K562 (cell line): ENCODE measurements at regions not wholly inside any gene's neighbourhood (a gene's known extent, or its start where the extent isn't known, plus 50 kb on each side); places are given as distances from the start of the nearest gene placed in this dataset.

Experiments
- ATAC-seq: fragments of 200-7000 bp; cut with Tn5 transposase; 3 replicates; pipeline ENCODE4 v1.9.1; 2020; ENCODE audit warnings: moderate library complexity
- BruUV-seq: library from RNA; stranded (reverse); fragments of 400-500 nt; replicated peaks from 2 replicates; lab custom pipeline; 2021; lab: Mats Ljungman, UMichigan
- CTCF ChIA-PET: fragments of 300-600 bp; formaldehyde crosslinking; extraction: SDS; loops from one replicate; lab custom pipeline; 2021; ENCODE audit warnings: low intra/inter-chr PET ratio; lab: Yijun Ruan, JAX
- POLR2A ChIA-PET: fragments of 300-600, 350-650 bp; sonication (Branson Sonifier 250); formaldehyde crosslinking; extraction: SDS; loops from one replicate; lab custom pipeline; 2021; ENCODE audit warnings: antibody characterized with exemption, inconsistent platforms; lab: Yijun Ruan, JAX
- DNase-seq, 4 experiments: peaks; one replicate each; pipeline versions ENCODE4 v3.0.0 to v3.0.0-alpha.2; 2011 to 2018; ENCODE audit warnings: low spot score in 3 of 4, mixed read lengths in 3 of 4; ENCODE audit errors: extremely low read depth in 1 of 4
- FAIRE-seq: peaks from 2 replicates; lab custom pipeline; 2011; peaks lifted over from hg19 to GRCh38; lab: Jason Lieb, UNC
- H2AFZ ChIP-seq: 2 replicates; pipeline ENCODE4 v1.6.0; 2011; ENCODE audit warnings: low read depth, low read length, control low read depth, inconsistent platforms
- H3K27ac ChIP-seq: fragments of 200-600 bp; 3 replicates; pipeline ENCODE4 v1.8.0; 2011; ENCODE audit warnings: low read depth, mild to moderate bottlenecking, control low read depth, inconsistent platforms, low read length, moderate library complexity, mixed read lengths; ENCODE audit errors: extremely low read depth
- H3K27me3 ChIP-seq, 2 experiments: fragments of 300-600 bp in 1 of 2; 2 replicates in 1 of 2; 3 replicates in 1 of 2; pipeline versions ENCODE4 v1.6.0 to v1.8.0; 2011; ENCODE audit warnings: inconsistent platforms in 2 of 2, low read length in 2 of 2, mild to moderate bottlenecking in 1 of 2, mixed read lengths in 1 of 2, moderate library complexity in 1 of 2; ENCODE audit not compliant: control insufficient read depth in 2 of 2, insufficient read depth in 2 of 2
- H3K36me3 ChIP-seq: fragments of 300-600 bp; 3 replicates; pipeline ENCODE4 v1.8.0; 2011; ENCODE audit warnings: mild to moderate bottlenecking, low read length, inconsistent platforms; ENCODE audit not compliant: control insufficient read depth, insufficient read depth
- H3K4me1 ChIP-seq, 2 experiments: fragments of 200-600 bp in 1 of 2; replicated peaks in 1 of 2; 2 replicates in 1 of 2; 3 replicates in 1 of 2; pipeline versions ENCODE4 v1.5.1 to v1.8.0; 2011; ENCODE audit warnings: inconsistent platforms in 2 of 2, low read length in 2 of 2, mild to moderate bottlenecking in 1 of 2, mixed read lengths in 1 of 2, moderate library complexity in 1 of 2; ENCODE audit not compliant: control insufficient read depth in 2 of 2, insufficient read depth in 2 of 2
- H3K4me2 ChIP-seq: 2 replicates; pipeline ENCODE4 v1.6.1; 2011; ENCODE audit warnings: low read length, control low read depth, inconsistent platforms, mixed read lengths; ENCODE audit not compliant: insufficient read depth
- H3K4me3 ChIP-seq: fragments of 200-600 bp; sonication (generic), shearing (Covaris generic); 2 replicates; pipeline ENCODE4 v1.5.1; 2016; ENCODE audit warnings: control low read depth, inconsistent platforms
- H3K79me2 ChIP-seq: fragments of 200-600 bp; 3 replicates; pipeline ENCODE4 v1.8.0; 2011; ENCODE audit warnings: low read length, inconsistent platforms; ENCODE audit not compliant: control insufficient read depth, insufficient read depth
- H3K9ac ChIP-seq, 2 experiments: 2 replicates each; pipeline versions ENCODE4 v1.6.0 to v1.6.1; 2011; ENCODE audit warnings: low read depth in 2 of 2, low read length in 2 of 2, control low read depth in 1 of 2, inconsistent platforms in 1 of 2, mild to moderate bottlenecking in 1 of 2, mixed read lengths in 1 of 2; ENCODE audit not compliant: insufficient read depth in 1 of 2
- H3K9me1 ChIP-seq: one replicate; pipeline ENCODE4 v1.6.0; 2011; ENCODE audit warnings: inconsistent platforms, mild to moderate bottlenecking, low read length, moderate library complexity; ENCODE audit not compliant: control insufficient read depth, insufficient read depth
- H3K9me3 ChIP-seq: replicated peaks from 2 replicates; pipeline ENCODE4 v1.5.1; 2011; ENCODE audit warnings: low read depth, low read length, inconsistent platforms; ENCODE audit not compliant: control insufficient read depth, insufficient read depth
- H4K20me1 ChIP-seq: replicated peaks from 2 replicates; pipeline ENCODE4 v1.6.1; 2011; ENCODE audit warnings: low read length, inconsistent platforms, mixed read lengths; ENCODE audit not compliant: control insufficient read depth, insufficient read depth
- DNMT1 ChIP-seq: fragments of 450-650 bp; IDR thresholded peaks from 2 replicates; pipeline ENCODE4 v1.6.1; 2016; ENCODE audit warnings: antibody characterized with exemption, mild to moderate bottlenecking
- EHMT2 ChIP-seq: fragments of 450-650 bp; IDR thresholded peaks from 2 replicates; pipeline ENCODE4 v1.6.1; 2018; ENCODE audit warnings: antibody characterized with exemption
- GATA2 ChIP-seq: sonication (generic); formaldehyde crosslinking; IDR thresholded peaks from 2 replicates; pipeline ENCODE4 v1.4.0; 2020; ENCODE audit warnings: mild to moderate bottlenecking, missing genetic modification reagents
- HNRNPL ChIP-seq: fragments of 200-400 bp; formaldehyde crosslinking; IDR thresholded peaks from 2 replicates; pipeline ENCODE4 v1.6.1; 2017; ENCODE audit warnings: low read depth, mild to moderate bottlenecking, low read length
- NCOA1 ChIP-seq: fragments of 450-650 bp; IDR thresholded peaks from 2 replicates; pipeline ENCODE4 v1.6.1; 2016; ENCODE audit warnings: low read depth
- NUFIP1 ChIP-seq: fragments of 450-650 bp; IDR thresholded peaks from 2 replicates; pipeline ENCODE4 v1.6.1; 2018; ENCODE audit not compliant: partially characterized antibody
- PYGO2 ChIP-seq: fragments of 450-650 bp; IDR thresholded peaks from 2 replicates; pipeline ENCODE4 v1.6.1; 2016; ENCODE audit warnings: mild to moderate bottlenecking, missing genetic modification characterization, moderate library complexity, missing compliant biosample characterization
- SMAD1 ChIP-seq: fragments of 150-350 bp; IDR thresholded peaks from 2 replicates; pipeline ENCODE4 v1.6.1; 2014; ENCODE audit warnings: low read length, low read depth; ENCODE audit not compliant: partially characterized antibody
- SRSF7 ChIP-seq: fragments of 200-400 bp; formaldehyde crosslinking; optimal IDR thresholded peaks from 2 replicates; pipeline ENCODE3; 2017; ENCODE audit warnings: mild to moderate bottlenecking, low read depth, low read length
- TEAD2 ChIP-seq: fragments of 450-650 bp; IDR thresholded peaks from 2 replicates; pipeline ENCODE4 v1.6.1; 2016; ENCODE audit warnings: missing genetic modification characterization, control low read depth, missing compliant biosample characterization
- ZNF253 ChIP-seq: fragments of 250-450 bp; sonication (Bioruptor Pico); conservative IDR thresholded peaks from 2 replicates; pipeline ENCODE4 v1.6.1; 2021; ENCODE audit warnings: mild to moderate bottlenecking
- ZNF75A ChIP-seq: fragments of 450-650 bp; formaldehyde crosslinking; IDR thresholded peaks from 2 replicates; pipeline ENCODE4 v1.4.0; 2020; ENCODE audit warnings: mild to moderate bottlenecking
- WGBS: fragments of 100-300 bp; shearing (Covaris generic); methylation state at CpG from one replicate; pipeline ENCODE4 v1.1.6; 2016; ENCODE audit warnings: low coverage, mixed read lengths; ENCODE audit not compliant: insufficient coverage; ENCODE audit errors: missing lambda C conversion rate; 5-methylcytosine and 5-hydroxymethylcytosine counted together
- in situ Hi-C: fragments of 300-500 bp; cut with MboI; formaldehyde crosslinking; loops from 4 replicates; pipeline ENCODE4 v1.15.0; 2018; ENCODE audit warnings: inconsistent platforms, mixed read lengths
- intact Hi-C: fragments of 100-400 bp; cut with micrococcal nuclease; formaldehyde crosslinking; loops from 2 replicates; pipeline ENCODE4 v1.14.2; 2022
- TF ChIP-seq, protein P1 (sequence below): fragments of 450-650 bp; IDR thresholded peaks from 2 replicates; pipeline ENCODE4 v1.6.1; 2016; ENCODE audit warnings: low read depth

DNA sequence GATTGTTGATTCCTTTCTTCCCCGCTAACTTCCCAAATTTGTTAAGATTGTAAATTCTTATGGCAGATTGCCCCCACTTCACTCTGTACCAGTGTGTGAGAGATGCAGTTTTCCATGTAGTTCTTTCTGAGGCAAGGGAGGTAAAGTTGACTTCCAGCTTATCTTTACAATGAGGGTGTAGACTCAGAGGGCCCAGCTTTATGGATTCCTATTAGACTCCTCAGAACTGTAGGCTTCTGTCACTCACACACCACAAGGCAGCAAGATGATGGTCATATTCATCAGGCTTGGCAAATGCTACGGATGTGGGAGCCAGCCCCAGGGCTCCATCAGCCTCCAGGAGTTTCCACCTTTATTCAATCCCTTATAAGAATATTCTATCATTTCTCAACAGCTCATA, 461.9 kb upstream of the KLF4 start:
- Histone ChIP-seq H3K9me1 (no peaks in the 10 kb centered on the region), H3K36me3 (no peaks in the 10 kb centered on the region), H3K4me2 (no peak overlapping the region), H3K4me1 (no peaks in the 10 kb centered on the region), H3K79me2 (no peaks in the 10 kb centered on the region), H3K9ac (no peak overlapping the region), H3K9me3 (no peaks in the 10 kb centered on the region; the same call in 1 of the 2 replicates), H3K27me3 (no peaks in the 10 kb centered on the region), H3K27ac (no peak overlapping the region), H3K4me3 (no peak overlapping the region), H2AFZ (no peak overlapping the region), H4K20me1 (no peaks in the 10 kb centered on the region)
- WGBS, result 0% methylated on average over 2 of the region's 2 CpGs
- DNase-seq, result no peak
- ChIA-PET POLR2A (no interaction called here), CTCF (no interaction called here)
- TF ChIP-seq ZNF253 (CRISPR knock-in tag) (no peak), SMAD1 (no peak), NCOA1 (no peak), SRSF7 (no peak), NUFIP1 (no peak), HNRNPL (no peak), DNMT1 (no peak), TEAD2 (no peak), EHMT2 (no peak), ZNF75A (CRISPR knock-in tag) (no peak), GATA2 (no peak), PYGO2 (tag) (no peak)
- TF ChIP-seq, protein P1, sequence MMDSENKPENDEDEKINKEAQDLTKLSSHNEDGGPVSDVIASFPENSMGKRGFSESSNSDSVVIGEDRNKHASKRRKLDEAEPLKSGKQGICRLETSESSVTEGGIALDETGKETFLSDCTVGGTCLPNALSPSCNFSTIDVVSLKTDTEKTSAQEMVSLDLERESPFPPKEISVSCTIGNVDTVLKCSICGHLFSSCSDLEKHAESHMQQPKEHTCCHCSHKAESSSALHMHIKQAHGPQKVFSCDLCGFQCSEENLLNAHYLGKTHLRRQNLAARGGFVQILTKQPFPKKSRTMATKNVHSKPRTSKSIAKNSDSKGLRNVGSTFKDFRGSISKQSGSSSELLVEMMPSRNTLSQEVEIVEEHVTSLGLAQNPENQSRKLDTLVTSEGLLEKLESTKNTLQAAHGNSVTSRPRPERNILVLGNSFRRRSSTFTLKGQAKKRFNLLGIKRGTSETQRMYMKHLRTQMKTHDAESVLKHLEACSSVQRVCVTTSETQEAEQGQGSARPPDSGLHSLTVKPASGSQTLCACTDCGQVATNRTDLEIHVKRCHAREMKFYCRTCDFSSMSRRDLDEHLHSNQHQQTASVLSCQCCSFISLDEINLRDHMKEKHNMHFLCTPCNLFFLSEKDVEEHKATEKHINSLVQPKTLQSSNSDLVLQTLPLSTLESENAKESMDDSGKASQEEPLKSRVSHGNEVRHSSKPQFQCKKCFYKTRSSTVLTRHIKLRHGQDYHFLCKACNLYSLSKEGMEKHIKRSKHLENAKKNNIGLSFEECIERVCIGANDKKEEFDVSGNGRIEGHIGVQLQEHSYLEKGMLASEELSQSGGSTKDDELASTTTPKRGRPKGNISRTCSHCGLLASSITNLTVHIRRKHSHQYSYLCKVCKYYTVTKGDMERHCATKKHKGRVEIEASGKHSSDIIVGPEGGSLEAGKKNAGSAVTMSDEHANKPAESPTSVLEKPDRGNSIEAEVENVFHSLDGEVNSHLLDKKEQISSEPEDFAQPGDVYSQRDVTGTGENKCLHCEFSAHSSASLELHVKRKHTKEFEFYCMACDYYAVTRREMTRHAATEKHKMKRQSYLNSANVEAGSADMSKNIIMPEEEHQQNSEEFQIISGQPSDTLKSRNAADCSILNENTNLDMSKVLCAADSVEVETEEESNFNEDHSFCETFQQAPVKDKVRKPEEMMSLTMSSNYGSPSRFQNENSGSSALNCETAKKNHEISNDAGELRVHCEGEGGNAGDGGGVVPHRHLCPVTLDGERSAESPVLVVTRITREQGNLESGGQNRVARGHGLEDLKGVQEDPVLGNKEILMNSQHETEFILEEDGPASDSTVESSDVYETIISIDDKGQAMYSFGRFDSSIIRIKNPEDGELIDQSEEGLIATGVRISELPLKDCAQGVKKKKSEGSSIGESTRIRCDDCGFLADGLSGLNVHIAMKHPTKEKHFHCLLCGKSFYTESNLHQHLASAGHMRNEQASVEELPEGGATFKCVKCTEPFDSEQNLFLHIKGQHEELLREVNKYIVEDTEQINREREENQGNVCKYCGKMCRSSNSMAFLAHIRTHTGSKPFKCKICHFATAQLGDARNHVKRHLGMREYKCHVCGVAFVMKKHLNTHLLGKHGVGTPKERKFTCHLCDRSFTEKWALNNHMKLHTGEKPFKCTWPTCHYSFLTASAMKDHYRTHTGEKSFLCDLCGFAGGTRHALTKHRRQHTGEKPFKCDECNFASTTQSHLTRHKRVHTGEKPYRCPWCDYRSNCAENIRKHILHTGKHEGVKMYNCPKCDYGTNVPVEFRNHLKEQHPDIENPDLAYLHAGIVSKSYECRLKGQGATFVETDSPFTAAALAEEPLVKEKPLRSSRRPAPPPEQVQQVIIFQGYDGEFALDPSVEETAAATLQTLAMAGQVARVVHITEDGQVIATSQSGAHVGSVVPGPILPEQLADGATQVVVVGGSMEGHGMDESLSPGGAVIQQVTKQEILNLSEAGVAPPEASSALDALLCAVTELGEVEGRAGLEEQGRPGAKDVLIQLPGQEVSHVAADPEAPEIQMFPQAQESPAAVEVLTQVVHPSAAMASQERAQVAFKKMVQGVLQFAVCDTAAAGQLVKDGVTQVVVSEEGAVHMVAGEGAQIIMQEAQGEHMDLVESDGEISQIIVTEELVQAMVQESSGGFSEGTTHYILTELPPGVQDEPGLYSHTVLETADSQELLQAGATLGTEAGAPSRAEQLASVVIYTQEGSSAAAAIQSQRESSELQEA, result no peak
- no peak for ATAC-seq
- intact Hi-C loops, result no loop called here
- in situ Hi-C loops, result no loop called here
- FAIRE-seq, result no peak
- BruUV-seq, result no TSS peak
